ENCODE measurements at regions not wholly inside any gene's neighbourhood (a gene's known extent, or its start where the extent isn't known, plus 50 kb on each side); places are given as distances from the start of the nearest gene placed in this dataset.

DNA sequence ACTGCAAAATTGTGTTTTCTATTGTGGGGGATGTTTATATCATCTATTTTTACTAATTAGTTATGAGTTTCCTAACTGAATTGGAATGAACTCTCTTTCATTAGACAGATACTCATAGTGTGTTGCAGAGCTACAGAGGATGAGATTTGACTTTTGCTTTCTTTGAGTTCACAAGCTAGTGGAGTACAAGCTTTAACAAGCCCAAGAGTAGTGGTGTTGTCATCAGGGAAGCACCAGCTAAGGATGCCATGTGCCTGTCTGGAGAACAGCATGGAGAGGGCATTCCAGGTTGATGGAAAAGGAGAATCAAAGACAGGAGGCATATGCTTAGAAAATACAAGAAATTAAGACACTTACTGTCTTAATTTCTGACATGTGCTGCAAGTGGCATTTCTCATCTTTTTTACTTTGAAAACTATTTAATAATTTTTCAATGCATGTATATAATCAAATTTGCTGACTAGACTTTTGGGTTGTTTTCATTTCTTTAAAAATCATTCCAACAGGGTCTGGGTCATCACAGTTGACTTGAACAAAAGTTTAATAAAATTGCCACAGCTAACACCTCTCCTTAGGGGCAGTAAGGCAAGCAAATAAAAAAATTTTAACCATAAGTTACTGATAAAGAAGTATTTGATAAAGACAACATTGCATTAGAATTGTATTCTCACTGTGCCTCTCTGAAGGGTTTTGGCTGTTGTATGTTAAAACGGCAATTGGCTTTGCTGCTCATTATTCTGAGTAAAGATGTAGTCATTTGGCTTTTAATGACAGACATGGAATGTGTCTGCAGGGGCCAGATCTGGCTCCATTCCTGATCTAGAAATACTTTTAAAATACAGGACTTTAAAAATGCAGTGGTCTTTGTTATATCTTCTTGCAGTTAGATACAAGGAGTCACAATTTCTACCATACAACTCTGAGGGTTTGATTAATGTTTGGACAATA is 323.7 kb upstream of the CDH11 start (continued):
- TF ChIP-seq, protein P1, sequence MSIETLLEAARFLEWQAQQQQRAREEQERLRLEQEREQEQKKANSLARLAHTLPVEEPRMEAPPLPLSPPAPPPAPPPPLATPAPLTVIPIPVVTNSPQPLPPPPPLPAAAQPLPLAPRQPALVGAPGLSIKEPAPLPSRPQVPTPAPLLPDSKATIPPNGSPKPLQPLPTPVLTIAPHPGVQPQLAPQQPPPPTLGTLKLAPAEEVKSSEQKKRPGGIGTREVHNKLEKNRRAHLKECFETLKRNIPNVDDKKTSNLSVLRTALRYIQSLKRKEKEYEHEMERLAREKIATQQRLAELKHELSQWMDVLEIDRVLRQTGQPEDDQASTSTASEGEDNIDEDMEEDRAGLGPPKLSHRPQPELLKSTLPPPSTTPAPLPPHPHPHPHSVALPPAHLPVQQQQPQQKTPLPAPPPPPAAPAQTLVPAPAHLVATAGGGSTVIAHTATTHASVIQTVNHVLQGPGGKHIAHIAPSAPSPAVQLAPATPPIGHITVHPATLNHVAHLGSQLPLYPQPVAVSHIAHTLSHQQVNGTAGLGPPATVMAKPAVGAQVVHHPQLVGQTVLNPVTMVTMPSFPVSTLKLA (IDR thresholded peaks at IDR 0.05): peak; percentile 37; the same call in 1 of the 2 replicates
- TF ChIP-seq ZNF496 (CRISPR knock-in tag; IDR thresholded peaks at IDR 0.05; ENCODE audit: insufficient replicate concordance) (no peak), ATAD3A (CRISPR knock-in tag; IDR thresholded peaks at IDR 0.05) (no peak), KLF9 (CRISPR knock-in tag; IDR thresholded peaks at IDR 0.05; ENCODE audit: low read depth) (no peak), ATRX (CRISPR knock-in tag; IDR thresholded peaks at IDR 0.05; ENCODE audit: borderline replicate concordance) (no peak)
- TF ChIP-seq, protein P2, sequence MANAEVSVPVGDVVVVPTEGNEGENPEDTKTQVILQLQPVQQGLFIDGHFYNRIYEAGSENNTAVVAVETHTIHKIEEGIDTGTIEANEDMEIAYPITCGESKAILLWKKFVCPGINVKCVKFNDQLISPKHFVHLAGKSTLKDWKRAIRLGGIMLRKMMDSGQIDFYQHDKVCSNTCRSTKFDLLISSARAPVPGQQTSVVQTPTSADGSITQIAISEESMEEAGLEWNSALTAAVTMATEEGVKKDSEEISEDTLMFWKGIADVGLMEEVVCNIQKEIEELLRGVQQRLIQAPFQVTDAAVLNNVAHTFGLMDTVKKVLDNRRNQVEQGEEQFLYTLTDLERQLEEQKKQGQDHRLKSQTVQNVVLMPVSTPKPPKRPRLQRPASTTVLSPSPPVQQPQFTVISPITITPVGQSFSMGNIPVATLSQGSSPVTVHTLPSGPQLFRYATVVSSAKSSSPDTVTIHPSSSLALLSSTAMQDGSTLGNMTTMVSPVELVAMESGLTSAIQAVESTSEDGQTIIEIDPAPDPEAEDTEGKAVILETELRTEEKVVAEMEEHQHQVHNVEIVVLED (CRISPR knock-in tag; IDR thresholded peaks at IDR 0.05; ENCODE audit: borderline replicate concordance): no peak
- TF ChIP-seq, protein P3, sequence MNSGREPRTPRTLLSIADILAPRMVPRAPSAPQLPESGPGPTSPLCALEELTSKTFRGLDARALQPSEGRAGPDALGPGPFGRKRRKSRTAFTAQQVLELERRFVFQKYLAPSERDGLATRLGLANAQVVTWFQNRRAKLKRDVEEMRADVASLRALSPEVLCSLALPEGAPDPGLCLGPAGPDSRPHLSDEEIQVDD (CRISPR knock-in tag; IDR thresholded peaks at IDR 0.05; ENCODE audit: borderline replicate concordance): no peak

DNA sequence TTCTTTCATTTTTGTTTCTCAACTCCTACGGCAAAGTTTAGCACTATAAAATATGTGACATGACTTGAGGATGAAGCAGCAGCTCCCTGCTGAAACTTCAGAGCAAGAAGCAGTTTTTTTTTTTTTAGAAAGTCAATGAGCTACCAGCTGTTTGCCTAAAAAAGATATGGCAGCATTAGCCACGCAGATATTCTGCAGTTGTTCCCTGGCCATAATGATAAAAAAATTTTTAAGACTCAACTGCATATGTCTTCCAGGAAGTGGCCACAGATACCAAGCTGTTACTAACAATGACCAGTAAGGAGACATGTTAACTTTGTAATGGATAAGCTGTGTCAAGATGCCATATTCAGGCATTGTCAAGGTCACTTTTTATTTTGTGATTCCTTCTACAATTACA is 319.6 kb upstream of the CDH11 start:
- ATAC-seq: no peak
- Histone ChIP-seq H3K4me3 (replicated peaks in 1 of 3; ENCODE audit: insufficient read depth in 1 of 3, low read depth in 2 of 3, low read length in 3 of 3) (no peak overlapping the region), H3K9me3 (ENCODE audit: low read length) (peaks cover 9% of the 10 kb centered on the region), H3K27me3 (ENCODE audit: control insufficient read depth in 1 of 2, insufficient read depth in 2 of 2, low read length in 2 of 2) (no peaks in the 10 kb centered on the region), H3K27ac (ENCODE audit: extremely low read length, insufficient read depth, low read length) (no peak overlapping the region), H3K36me3 (replicated peaks in 1 of 2; ENCODE audit: control insufficient read depth in 1 of 2, insufficient read depth in 2 of 2, low read length in 2 of 2) (no peaks in the 10 kb centered on the region), H3K4me2 (ENCODE audit: low read depth, low read length) (no peak overlapping the region), H3K79me2 (ENCODE audit: insufficient read depth, low read length) (no peaks in the 10 kb centered on the region), H2AFZ (ENCODE audit: low read length) (no peak overlapping the region), H3K9ac (ENCODE audit: insufficient read depth, low read depth, low read length) (no peak overlapping the region), H4K20me1 (ENCODE audit: insufficient read depth, low read length) (no peaks in the 10 kb centered on the region), H3K4me1 (ENCODE audit: insufficient read depth, low read length) (no peaks in the 10 kb centered on the region)
- FAIRE-seq: no peak
- no peak for DNase-seq (ENCODE audit: low spot score)
- 17% methylated on average over 2 of the region's 2 CpGs for WGBS (ENCODE audit: low lambda C conversion rate)
- ChIA-PET CTCF (ENCODE audit: low intra/inter-chr PET ratio, low total read pairs) (no interaction called here), POLR2A (no interaction called here)
- in situ Hi-C loops (cut with HindIII; ENCODE audit: extremely low pct_ligation_motif_present, low pct_unique_long_range_greater_than_20kb) (no loop called here), intact Hi-C loops (cut with micrococcal nuclease; ENCODE audit: unreplicated experiment) (no loop called here)
- BruUV-seq (replicated peaks): no TSS peak
- TF ChIP-seq, protein P4, sequence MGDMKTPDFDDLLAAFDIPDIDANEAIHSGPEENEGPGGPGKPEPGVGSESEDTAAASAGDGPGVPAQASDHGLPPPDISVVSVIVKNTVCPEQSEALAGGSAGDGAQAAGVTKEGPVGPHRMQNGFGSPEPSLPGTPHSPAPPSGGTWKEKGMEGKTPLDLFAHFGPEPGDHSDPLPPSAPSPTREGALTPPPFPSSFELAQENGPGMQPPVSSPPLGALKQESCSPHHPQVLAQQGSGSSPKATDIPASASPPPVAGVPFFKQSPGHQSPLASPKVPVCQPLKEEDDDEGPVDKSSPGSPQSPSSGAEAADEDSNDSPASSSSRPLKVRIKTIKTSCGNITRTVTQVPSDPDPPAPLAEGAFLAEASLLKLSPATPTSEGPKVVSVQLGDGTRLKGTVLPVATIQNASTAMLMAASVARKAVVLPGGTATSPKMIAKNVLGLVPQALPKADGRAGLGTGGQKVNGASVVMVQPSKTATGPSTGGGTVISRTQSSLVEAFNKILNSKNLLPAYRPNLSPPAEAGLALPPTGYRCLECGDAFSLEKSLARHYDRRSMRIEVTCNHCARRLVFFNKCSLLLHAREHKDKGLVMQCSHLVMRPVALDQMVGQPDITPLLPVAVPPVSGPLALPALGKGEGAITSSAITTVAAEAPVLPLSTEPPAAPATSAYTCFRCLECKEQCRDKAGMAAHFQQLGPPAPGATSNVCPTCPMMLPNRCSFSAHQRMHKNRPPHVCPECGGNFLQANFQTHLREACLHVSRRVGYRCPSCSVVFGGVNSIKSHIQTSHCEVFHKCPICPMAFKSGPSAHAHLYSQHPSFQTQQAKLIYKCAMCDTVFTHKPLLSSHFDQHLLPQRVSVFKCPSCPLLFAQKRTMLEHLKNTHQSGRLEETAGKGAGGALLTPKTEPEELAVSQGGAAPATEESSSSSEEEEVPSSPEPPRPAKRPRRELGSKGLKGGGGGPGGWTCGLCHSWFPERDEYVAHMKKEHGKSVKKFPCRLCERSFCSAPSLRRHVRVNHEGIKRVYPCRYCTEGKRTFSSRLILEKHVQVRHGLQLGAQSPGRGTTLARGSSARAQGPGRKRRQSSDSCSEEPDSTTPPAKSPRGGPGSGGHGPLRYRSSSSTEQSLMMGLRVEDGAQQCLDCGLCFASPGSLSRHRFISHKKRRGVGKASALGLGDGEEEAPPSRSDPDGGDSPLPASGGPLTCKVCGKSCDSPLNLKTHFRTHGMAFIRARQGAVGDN (CRISPR knock-in tag; IDR thresholded peaks at IDR 0.05): no peak
- TF ChIP-seq DR1 (CRISPR knock-in tag; IDR thresholded peaks at IDR 0.05) (no peak), ZNF747 (CRISPR knock-in tag; IDR thresholded peaks at IDR 0.05; ENCODE audit: borderline replicate concordance) (no peak)
- TF ChIP-seq, protein P5, sequence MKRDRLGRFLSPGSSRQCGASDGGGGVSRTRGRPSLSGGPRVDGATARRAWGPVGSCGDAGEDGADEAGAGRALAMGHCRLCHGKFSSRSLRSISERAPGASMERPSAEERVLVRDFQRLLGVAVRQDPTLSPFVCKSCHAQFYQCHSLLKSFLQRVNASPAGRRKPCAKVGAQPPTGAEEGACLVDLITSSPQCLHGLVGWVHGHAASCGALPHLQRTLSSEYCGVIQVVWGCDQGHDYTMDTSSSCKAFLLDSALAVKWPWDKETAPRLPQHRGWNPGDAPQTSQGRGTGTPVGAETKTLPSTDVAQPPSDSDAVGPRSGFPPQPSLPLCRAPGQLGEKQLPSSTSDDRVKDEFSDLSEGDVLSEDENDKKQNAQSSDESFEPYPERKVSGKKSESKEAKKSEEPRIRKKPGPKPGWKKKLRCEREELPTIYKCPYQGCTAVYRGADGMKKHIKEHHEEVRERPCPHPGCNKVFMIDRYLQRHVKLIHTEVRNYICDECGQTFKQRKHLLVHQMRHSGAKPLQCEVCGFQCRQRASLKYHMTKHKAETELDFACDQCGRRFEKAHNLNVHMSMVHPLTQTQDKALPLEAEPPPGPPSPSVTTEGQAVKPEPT (CRISPR knock-in tag; IDR thresholded peaks at IDR 0.05; ENCODE audit: low read depth): no peak
